HCT116 (cell line): ENCODE measurements at regions not wholly inside any gene's neighbourhood (a gene's known extent, or its start where the extent isn't known, plus 50 kb on each side); places are given as distances from the start of the nearest gene placed in this dataset.

Experiments
- ATAC-seq: fragments of 200-7000 bp; cut with Tn5 transposase; 2 replicates; pipeline ENCODE4 v1.9.1; 2020; ENCODE audit warnings: mild to moderate bottlenecking, moderate library complexity
- BruUV-seq: library from RNA; stranded (reverse); fragments of 400-500 nt; replicated peaks from 2 replicates; lab custom pipeline; 2021; lab: Mats Ljungman, UMichigan
- CTCF ChIA-PET: fragments of 300-600 bp; sonication (Branson Sonifier 250); formaldehyde crosslinking; loops from one replicate; lab custom pipeline; 2021; ENCODE audit warnings: antibody characterized with exemption; lab: Charles Lee
- POLR2A ChIA-PET: fragments of 300-600, 350-600 bp; sonication (Branson Sonifier 250); formaldehyde crosslinking; loops from one replicate; lab custom pipeline; 2021; ENCODE audit warnings: antibody characterized with exemption; lab: Charles Lee
- RAD21 ChIA-PET, 2 experiments: fragments of 300-600 bp; sonication (Branson Sonifier 250); formaldehyde crosslinking; loops; one replicate each; lab custom pipeline; 2023; ENCODE audit warnings: low total read pairs in 2 of 2; ENCODE audit not compliant: uncharacterized antibody in 2 of 2, unreplicated experiment in 2 of 2, low non-redundant PET in 1 of 2; lab: Charles Lee
- DNase-seq: peaks from one replicate; pipeline ENCODE4 v3.0.0-alpha.2; 2010; ENCODE audit warnings: low read depth, low spot score
- H2AFZ ChIP-seq: fragments of 200-600 bp; shearing (Covaris generic), sonication (generic); 2 replicates; pipeline ENCODE4 v1.6.1; 2017; ENCODE audit warnings: low read depth, mixed run types, mixed read lengths, antibody characterized with exemption, low read length; ENCODE audit not compliant: poor library complexity, severe bottlenecking
- H3K27ac ChIP-seq: 2 replicates; pipeline ENCODE4 v1.5.1; 2012; ENCODE audit warnings: low read depth, low read length
- H3K27me3 ChIP-seq: fragments of 200-600 bp; sonication (generic); 2 replicates; pipeline ENCODE4 v1.6.1; 2016; ENCODE audit warnings: mixed run types, low read length, mixed read lengths; ENCODE audit not compliant: insufficient read depth
- H3K36me3 ChIP-seq, 2 experiments: fragments of 200-500 bp in 1 of 2; fragments of 200-600 bp in 1 of 2; sonication (Bioruptor generic) in 1 of 2; sonication (generic) in 1 of 2; 2 replicates each; pipeline versions ENCODE4 v1.5.1 to v1.6.1; 2014 to 2016; ENCODE audit warnings: low read length in 2 of 2, inconsistent platforms in 1 of 2, mixed read lengths in 1 of 2, mixed run types in 1 of 2; ENCODE audit not compliant: insufficient read depth in 2 of 2, control insufficient read depth in 1 of 2
- H3K4me1 ChIP-seq, 2 experiments: fragments of 200-600 bp in 1 of 2; sonication (generic) in 1 of 2; 2 replicates each; pipeline versions ENCODE4 v1.5.1 to v1.6.1; 2012 to 2017; ENCODE audit warnings: low read length in 2 of 2, inconsistent platforms in 1 of 2, mild to moderate bottlenecking in 1 of 2, mixed read lengths in 1 of 2, mixed run types in 1 of 2, moderate library complexity in 1 of 2; ENCODE audit not compliant: insufficient read depth in 2 of 2, control insufficient read depth in 1 of 2
- H3K4me2 ChIP-seq: fragments of 200-600 bp; sonication (generic); 2 replicates; pipeline ENCODE4 v1.6.1; 2017; ENCODE audit warnings: mixed run types, low read length, mixed read lengths
- H3K4me3 ChIP-seq, 2 experiments: fragments of 200-600 bp in 1 of 2; sonication (generic) in 1 of 2; replicated peaks in 1 of 2; 2 replicates each; pipeline ENCODE4 v1.5.1; 2011 to 2016; ENCODE audit warnings: low read length in 2 of 2, control low read depth in 1 of 2, low read depth in 1 of 2, mild to moderate bottlenecking in 1 of 2, mixed read lengths in 1 of 2, mixed run types in 1 of 2
- H3K79me2 ChIP-seq: fragments of 200-600 bp; sonication (generic); 2 replicates; pipeline ENCODE4 v1.6.1; 2017; ENCODE audit warnings: mild to moderate bottlenecking, mixed run types, low read length, moderate library complexity, mixed read lengths; ENCODE audit not compliant: insufficient read depth
- H3K9ac ChIP-seq: fragments of 200-600 bp; sonication (generic); 2 replicates; pipeline ENCODE4 v1.6.1; 2016; ENCODE audit warnings: low read length, mixed read lengths
- H3K9me2 ChIP-seq: fragments of 200-600 bp; sonication (generic), shearing (Covaris generic); 2 replicates; pipeline ENCODE4 v1.6.1; 2017; ENCODE audit warnings: mixed run types, mild to moderate bottlenecking, moderate library complexity; ENCODE audit not compliant: insufficient read depth
- H3K9me3 ChIP-seq, 2 experiments: fragments of 200-500 bp in 1 of 2; fragments of 200-600 bp in 1 of 2; sonication (Bioruptor generic) in 1 of 2; sonication (generic) in 1 of 2; 2 replicates each; pipeline ENCODE4 v1.6.1; 2014 to 2017; ENCODE audit warnings: low read length in 2 of 2, mixed read lengths in 2 of 2, inconsistent platforms in 1 of 2, low read depth in 1 of 2, mild to moderate bottlenecking in 1 of 2, mixed run types in 1 of 2, moderate library complexity in 1 of 2; ENCODE audit not compliant: control insufficient read depth in 1 of 2, insufficient read depth in 1 of 2
- H4K20me1 ChIP-seq: fragments of 200-600 bp; sonication (generic), shearing (Covaris generic); 2 replicates; pipeline ENCODE4 v1.6.1; 2017; ENCODE audit warnings: mixed run types, mild to moderate bottlenecking, moderate library complexity; ENCODE audit not compliant: insufficient read depth
- CBX3 ChIP-seq: IDR thresholded peaks from 2 replicates; pipeline ENCODE4 v1.6.1; 2012; ENCODE audit warnings: low read depth
- CEBPB ChIP-seq: IDR thresholded peaks from 2 replicates; pipeline ENCODE4 v1.6.1; 2012; ENCODE audit warnings: low read depth
- CTCF ChIP-seq, 3 experiments: fragments of 200-600 bp in 1 of 3; sonication (generic) in 1 of 3; IDR thresholded peaks in 2 of 3; conservative IDR thresholded peaks in 1 of 3; 2 replicates each; pipeline ENCODE4 v1.5.1; 2012 to 2017; ENCODE audit warnings: low read depth in 2 of 3, low read length in 2 of 3, antibody characterized with exemption in 1 of 3, borderline replicate concordance in 1 of 3, control low read depth in 1 of 3, mild to moderate bottlenecking in 1 of 3, mixed read lengths in 1 of 3, mixed run types in 1 of 3, moderate library complexity in 1 of 3; ENCODE audit not compliant: insufficient read depth in 1 of 3
- EGR1 ChIP-seq: IDR thresholded peaks from 2 replicates; pipeline ENCODE4 v1.6.1; 2012; ENCODE audit warnings: low read depth
- EZH2 ChIP-seq: fragments of 200-600 bp; sonication (generic); IDR thresholded peaks from 2 replicates; pipeline ENCODE4 v1.6.1; 2017; ENCODE audit warnings: antibody characterized with exemption, mixed run types
- EZH2phosphoT487 ChIP-seq: fragments of 200-600 bp; IDR thresholded peaks from 2 replicates; pipeline ENCODE4 v1.6.1; 2018; ENCODE audit warnings: antibody characterized with exemption, borderline replicate concordance
- FOSL1 ChIP-seq: IDR thresholded peaks from 2 replicates; pipeline ENCODE4 v1.6.1; 2012; ENCODE audit warnings: low read depth
- MAX ChIP-seq: IDR thresholded peaks from 2 replicates; pipeline ENCODE4 v1.6.1; 2012
- POLR2A ChIP-seq: IDR thresholded peaks from 2 replicates; pipeline ENCODE4 v1.7.0; 2011; ENCODE audit warnings: borderline replicate concordance; ENCODE audit not compliant: insufficient read depth, insufficient read length; ENCODE audit errors: extremely low read depth
- RAD21 ChIP-seq: IDR thresholded peaks from 2 replicates; pipeline ENCODE4 v1.6.1; 2012; ENCODE audit warnings: low read depth, mild to moderate bottlenecking
- REST ChIP-seq: IDR thresholded peaks from 2 replicates; pipeline ENCODE4 v1.6.1; 2012; ENCODE audit warnings: low read depth
- SIN3A ChIP-seq: IDR thresholded peaks from 2 replicates; pipeline ENCODE4 v1.6.1; 2012; ENCODE audit warnings: low read depth
- SP1 ChIP-seq: IDR thresholded peaks from 2 replicates; pipeline ENCODE4 v1.6.1; 2012; ENCODE audit warnings: low read depth
- SRF ChIP-seq: IDR thresholded peaks from 2 replicates; pipeline ENCODE4 v1.6.1; 2012; ENCODE audit warnings: low read depth
- TCF7L2 ChIP-seq: IDR thresholded peaks from 2 replicates; pipeline ENCODE4 v1.7.0; 2011; ENCODE audit warnings: borderline replicate concordance, inconsistent platforms; ENCODE audit not compliant: insufficient read depth, insufficient read length; ENCODE audit errors: extremely low read depth
- YY1 ChIP-seq: IDR thresholded peaks from 2 replicates; pipeline ENCODE4 v1.6.1; 2011; ENCODE audit warnings: low read length, low read depth, moderate library complexity, mild to moderate bottlenecking; ENCODE audit not compliant: insufficient replicate concordance; ENCODE audit errors: extremely low read depth
- ZBTB33 ChIP-seq: IDR thresholded peaks from 2 replicates; pipeline ENCODE4 v1.6.1; 2011; ENCODE audit warnings: mild to moderate bottlenecking, low read length, moderate library complexity; ENCODE audit not compliant: insufficient replicate concordance; ENCODE audit errors: extremely low read depth
- ZFX ChIP-seq: fragments of 450-650 bp; IDR thresholded peaks from 2 replicates; pipeline ENCODE4 v1.6.1; 2017
- ZNF274 ChIP-seq: fragments of 200-500 bp; sonication (Bioruptor generic); IDR thresholded peaks from 2 replicates; pipeline ENCODE4 v1.6.1; 2014; ENCODE audit warnings: mild to moderate bottlenecking, low read depth, low read length, inconsistent platforms
- intact Hi-C: fragments of 100-400 bp; cut with micrococcal nuclease; formaldehyde crosslinking; loops from 2 replicates; pipeline ENCODE4 v1.10.0; 2022

DNA sequence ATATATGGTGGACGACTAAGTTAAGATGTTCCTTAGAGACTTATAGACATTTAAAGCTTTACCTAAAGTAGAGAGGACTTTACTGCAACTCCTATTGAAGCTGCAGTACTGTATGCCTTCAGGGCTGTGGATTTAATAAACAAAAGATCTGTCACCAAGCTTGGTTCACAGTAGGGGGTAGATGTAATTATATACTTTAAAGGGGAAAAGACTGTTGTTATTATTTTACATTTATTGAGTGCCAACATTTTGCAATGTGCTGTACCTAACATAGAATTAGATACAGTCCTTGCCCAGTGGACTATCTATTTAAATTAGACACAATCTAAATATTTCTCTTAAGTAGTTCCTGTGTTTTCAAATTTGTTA lies 67.2 kb downstream of the SLIT2 start:
- CTCF ChIA-PET: no interaction called here

More for the DNA sequence above, 67.2 kb downstream of the SLIT2 start:
- DNase-seq (no peak), ATAC-seq (no peak)
- Histone ChIP-seq H3K9me2 (no peaks in the 10 kb centered on the region), H3K36me3 (no peaks in the 10 kb centered on the region), H2AFZ (no peak overlapping the region), H3K4me1 (no peaks in the 10 kb centered on the region), H3K9ac (no peak overlapping the region), H3K9me3 (no peaks in the 10 kb centered on the region), H3K4me2 (no peak overlapping the region), H3K27me3 (0 out of 2 replicates have a peak, but pooled peaks cover 4% of the 10 kb centered on the region), H3K27ac (no peak overlapping the region), H4K20me1 (no peaks in the 10 kb centered on the region), H3K79me2 (no peaks in the 10 kb centered on the region), H3K4me3 (no peak overlapping the region)
- no TSS peak for BruUV-seq
- POLR2A ChIA-PET: no interaction called here
- RAD21 ChIA-PET: no interaction called here
- TF ChIP-seq CBX3 (no peak), CTCF (IDR thresholded peaks at IDR 0.05 in 2 of 3, conservative IDR thresholded peaks at IDR 0.05 in 1 of 3; ENCODE audit: borderline replicate concordance in 1 of 3, insufficient read depth in 1 of 3, low read depth in 2 of 3, low read length in 2 of 3) (no peak), MAX (no peak), SIN3A (no peak), CEBPB (no peak), ZBTB33 (no peak), TCF7L2 (no peak), YY1 (no peak), RAD21 (no peak), EGR1 (no peak), ZNF274 (no peak), EZH2 (no peak), EZH2phosphoT487 (no peak), REST (no peak), SP1 (no peak), FOSL1 (no peak), POLR2A (no peak), SRF (no peak), ZFX (no peak)
- intact Hi-C loops: no loop called here
